ENCODE measurements at regions not wholly inside any gene's neighbourhood (a gene's known extent, or its start where the extent isn't known, plus 50 kb on each side); places are given as distances from the start of the nearest gene placed in this dataset.

- H3K4me3 Mint-ChIP-seq = no peak overlapping the region
- no peaks in the 10 kb centered on the region for H3K36me3 Mint-ChIP-seq (ENCODE audit: insufficient read depth)
- H3K9me3 Mint-ChIP-seq = no peaks in the 10 kb centered on the region
- peaks cover 9% of the 10 kb centered on the region for H3K27me3 Mint-ChIP-seq (ENCODE audit: low read depth)
- peak; percentile 84 to 91 for ATAC-seq
- DNase-seq = no peak
- peaks cover 26% of the 10 kb centered on the region for H3K4me1 Mint-ChIP-seq (ENCODE audit: low read depth)
These were observed 62.9 kb upstream of the XCR1 start for GRCh38 chr3:46090161-46090591.

DNA sequence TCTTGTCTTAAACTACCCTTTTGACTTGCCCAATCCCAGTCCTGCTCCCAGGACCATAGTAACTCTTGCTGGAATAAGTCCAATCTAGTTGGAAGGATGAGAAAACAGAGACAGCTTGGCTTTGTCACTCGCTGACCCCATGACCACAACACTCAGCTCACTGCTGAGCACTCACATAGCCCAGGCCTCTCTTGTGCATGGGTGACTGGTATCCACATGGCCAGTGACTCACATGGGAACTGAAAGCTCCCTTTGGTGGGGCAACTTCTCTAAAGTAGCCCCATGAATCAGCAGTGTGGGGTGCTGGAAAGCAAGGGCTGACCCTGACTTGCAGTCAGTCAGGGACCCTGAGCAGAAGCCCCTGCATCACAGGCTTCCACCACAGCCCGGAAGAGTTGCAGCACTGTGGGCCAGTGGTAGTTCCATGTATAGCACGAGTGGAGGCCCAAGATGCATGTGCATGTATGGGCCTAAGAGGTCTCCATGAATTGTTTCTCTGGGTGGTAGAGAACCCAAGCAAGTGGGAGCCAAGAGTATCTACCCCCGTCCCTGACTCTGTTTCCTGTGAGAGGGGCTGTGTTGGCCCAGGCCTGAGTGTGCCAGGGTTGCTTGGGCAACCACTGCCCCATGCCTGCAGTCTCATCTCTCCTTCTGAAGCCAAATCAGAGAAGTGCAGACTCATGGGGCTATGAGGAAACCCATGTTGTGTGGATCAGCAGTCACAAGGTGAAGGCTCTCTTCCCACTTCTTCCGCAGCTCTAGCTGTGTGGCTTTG, 62.1 kb upstream of the XCR1 start:
- ATAC-seq (peak; percentile 51 to 54), DNase-seq (no peak)
- Mint-ChIP-seq H3K9me3 (no peaks in the 10 kb centered on the region), H3K36me3 (ENCODE audit: insufficient read depth) (no peaks in the 10 kb centered on the region), H3K4me3 (no peak overlapping the region), H3K4me1 (ENCODE audit: low read depth) (peaks cover 26% of the 10 kb centered on the region), H3K27me3 (ENCODE audit: low read depth) (peaks cover 9% of the 10 kb centered on the region)

GRCh38 chr3:46087871-46088270, 60.6 kb upstream of the XCR1 start:
- H3K36me3 Mint-ChIP-seq (ENCODE audit: insufficient read depth) = no peaks in the 10 kb centered on the region
- peaks cover 21% of the 10 kb centered on the region for H3K4me1 Mint-ChIP-seq (ENCODE audit: low read depth)
- peaks cover 4% of the 10 kb centered on the region for H3K27me3 Mint-ChIP-seq (ENCODE audit: low read depth)
- DNase-seq (no peak), ATAC-seq (no peak)
- no peak overlapping the region for H3K4me3 Mint-ChIP-seq
- H3K9me3 Mint-ChIP-seq = no peaks in the 10 kb centered on the region

DNA sequence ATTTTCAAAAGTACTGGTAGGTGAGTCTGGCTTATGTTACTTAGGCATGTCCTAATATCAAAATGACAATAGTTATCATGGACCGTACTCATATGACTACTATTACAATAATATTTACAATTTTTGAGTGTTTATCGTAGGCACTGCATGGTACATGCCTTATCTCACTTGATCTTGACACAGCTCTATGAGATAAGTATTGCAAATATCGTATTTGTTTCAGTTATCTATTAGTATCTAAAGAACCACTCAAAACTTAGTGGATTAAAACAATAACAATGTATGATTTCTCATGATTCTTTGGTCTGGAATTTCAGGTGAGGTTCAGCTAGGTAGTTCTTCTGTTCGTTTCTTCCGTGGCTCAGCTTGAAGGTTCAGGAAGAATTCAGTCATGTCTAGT, 59.7 kb upstream of the XCR1 start:
- peaks cover 15% of the 10 kb centered on the region for H3K4me1 Mint-ChIP-seq (ENCODE audit: low read depth)
- H3K27me3 Mint-ChIP-seq (ENCODE audit: low read depth) = peaks cover 4% of the 10 kb centered on the region
- ATAC-seq (no peak), DNase-seq (no peak)
- no peaks in the 10 kb centered on the region for H3K9me3 Mint-ChIP-seq
- H3K36me3 Mint-ChIP-seq (ENCODE audit: insufficient read depth) = no peaks in the 10 kb centered on the region
- no peak overlapping the region for H3K4me3 Mint-ChIP-seq

- DNase-seq = no peak
- no peaks in the 10 kb centered on the region for H3K36me3 Mint-ChIP-seq (ENCODE audit: insufficient read depth)
- peaks cover 4% of the 10 kb centered on the region for H3K27me3 Mint-ChIP-seq (ENCODE audit: low read depth)
- ATAC-seq = no peak
- peaks cover 15% of the 10 kb centered on the region for H3K4me1 Mint-ChIP-seq (ENCODE audit: low read depth)
- no peak overlapping the region for H3K4me3 Mint-ChIP-seq
- no peaks in the 10 kb centered on the region for H3K9me3 Mint-ChIP-seq
These were observed 58.8 kb upstream of the XCR1 start for GRCh38 chr3:46086083-46086437.

- ATAC-seq (no peak), DNase-seq (no peak)
- Mint-ChIP-seq H3K4me3 (no peak overlapping the region), H3K36me3 (ENCODE audit: insufficient read depth) (no peaks in the 10 kb centered on the region), H3K27me3 (ENCODE audit: low read depth) (peaks cover 4% of the 10 kb centered on the region), H3K4me1 (ENCODE audit: low read depth) (peaks cover 15% of the 10 kb centered on the region), H3K9me3 (no peaks in the 10 kb centered on the region)
These were observed 58.3 kb upstream of the XCR1 start for GRCh38 chr3:46085421-46086082.

DNA sequence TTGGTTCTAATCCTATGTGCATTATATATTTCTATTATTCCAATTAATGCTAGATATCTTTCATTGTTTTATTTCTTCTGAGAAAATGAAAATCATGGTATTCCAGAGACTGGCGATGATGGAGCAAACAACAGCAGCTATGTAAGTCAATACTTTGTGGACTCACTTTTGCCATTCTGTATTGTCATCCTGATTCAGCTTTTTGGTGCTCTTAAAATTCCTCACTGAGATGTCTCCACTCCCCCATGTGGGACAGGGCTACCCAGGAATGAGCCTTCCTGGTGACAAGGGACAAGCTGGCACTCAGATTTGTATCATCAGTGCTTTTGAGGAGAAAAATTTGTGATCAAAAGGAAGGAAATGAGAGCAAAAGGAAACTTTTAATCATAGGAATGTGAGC, 56.7 kb upstream of the XCR1 start:
- no peak overlapping the region for H3K4me3 Mint-ChIP-seq
- no peaks in the 10 kb centered on the region for H3K36me3 Mint-ChIP-seq (ENCODE audit: insufficient read depth)
- H3K27me3 Mint-ChIP-seq (ENCODE audit: low read depth) = no peaks in the 10 kb centered on the region
- peaks cover 2% of the 10 kb centered on the region for H3K4me1 Mint-ChIP-seq (ENCODE audit: low read depth)
- ATAC-seq (no peak), DNase-seq (no peak)
- no peaks in the 10 kb centered on the region for H3K9me3 Mint-ChIP-seq

DNA sequence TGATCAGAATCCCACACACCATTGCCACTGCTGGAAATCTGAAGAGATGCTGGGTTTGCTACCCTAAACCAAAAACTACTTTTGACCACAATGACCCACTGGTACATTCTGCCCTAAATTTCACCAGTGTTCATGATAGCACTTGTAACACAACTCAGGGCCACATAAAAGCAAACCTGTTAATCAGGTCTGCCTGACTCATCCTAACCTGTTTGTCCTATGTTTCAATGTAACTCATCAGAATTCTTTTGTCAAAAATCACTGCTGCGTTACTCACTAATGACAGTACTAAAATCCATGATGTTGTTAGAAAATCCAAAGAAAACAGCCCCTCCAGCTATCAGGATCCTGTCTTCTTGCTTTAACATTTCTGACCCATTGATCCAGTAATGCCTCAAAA, 55.6 kb upstream of the XCR1 start:
- Mint-ChIP-seq H3K9me3 (no peaks in the 10 kb centered on the region), H3K4me3 (no peak overlapping the region), H3K36me3 (ENCODE audit: insufficient read depth) (no peaks in the 10 kb centered on the region), H3K4me1 (ENCODE audit: low read depth) (peaks cover 5% of the 10 kb centered on the region), H3K27me3 (ENCODE audit: low read depth) (no peaks in the 10 kb centered on the region)
- ATAC-seq (no peak), DNase-seq (no peak)

GRCh38 chr3:46082021-46082420, 54.7 kb upstream of the XCR1 start:
- Mint-ChIP-seq H3K4me1 (ENCODE audit: low read depth) (peaks cover 5% of the 10 kb centered on the region), H3K9me3 (no peaks in the 10 kb centered on the region), H3K36me3 (ENCODE audit: insufficient read depth) (no peaks in the 10 kb centered on the region), H3K4me3 (no peak overlapping the region), H3K27me3 (ENCODE audit: low read depth) (no peaks in the 10 kb centered on the region)
- no peak for DNase-seq
- ATAC-seq = no peak

DNA sequence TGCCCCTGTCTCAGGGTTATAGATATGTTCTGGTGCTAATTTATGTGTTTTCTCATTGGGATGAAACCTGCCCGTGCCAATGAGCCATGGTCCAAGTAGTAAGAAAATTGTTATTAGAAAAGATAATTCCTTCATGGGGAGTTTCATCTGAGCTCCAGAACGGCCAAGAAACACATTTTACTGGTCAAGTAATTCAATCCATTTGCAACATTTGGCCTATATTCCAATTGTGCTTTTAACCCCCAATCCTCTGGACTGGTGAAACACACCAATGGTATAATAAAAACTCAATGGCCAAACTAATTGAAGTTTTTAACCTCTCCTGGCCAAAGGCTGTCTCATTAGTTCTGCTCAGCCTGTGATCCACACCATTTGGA, 53.7 kb upstream of the XCR1 start:
- DNase-seq = no peak
- no peaks in the 10 kb centered on the region for H3K27me3 Mint-ChIP-seq (ENCODE audit: low read depth)
- no peak overlapping the region for H3K4me3 Mint-ChIP-seq
- no peaks in the 10 kb centered on the region for H3K9me3 Mint-ChIP-seq
- no peak for ATAC-seq
- peaks cover 5% of the 10 kb centered on the region for H3K4me1 Mint-ChIP-seq (ENCODE audit: low read depth)
- no peaks in the 10 kb centered on the region for H3K36me3 Mint-ChIP-seq (ENCODE audit: insufficient read depth)

DNA sequence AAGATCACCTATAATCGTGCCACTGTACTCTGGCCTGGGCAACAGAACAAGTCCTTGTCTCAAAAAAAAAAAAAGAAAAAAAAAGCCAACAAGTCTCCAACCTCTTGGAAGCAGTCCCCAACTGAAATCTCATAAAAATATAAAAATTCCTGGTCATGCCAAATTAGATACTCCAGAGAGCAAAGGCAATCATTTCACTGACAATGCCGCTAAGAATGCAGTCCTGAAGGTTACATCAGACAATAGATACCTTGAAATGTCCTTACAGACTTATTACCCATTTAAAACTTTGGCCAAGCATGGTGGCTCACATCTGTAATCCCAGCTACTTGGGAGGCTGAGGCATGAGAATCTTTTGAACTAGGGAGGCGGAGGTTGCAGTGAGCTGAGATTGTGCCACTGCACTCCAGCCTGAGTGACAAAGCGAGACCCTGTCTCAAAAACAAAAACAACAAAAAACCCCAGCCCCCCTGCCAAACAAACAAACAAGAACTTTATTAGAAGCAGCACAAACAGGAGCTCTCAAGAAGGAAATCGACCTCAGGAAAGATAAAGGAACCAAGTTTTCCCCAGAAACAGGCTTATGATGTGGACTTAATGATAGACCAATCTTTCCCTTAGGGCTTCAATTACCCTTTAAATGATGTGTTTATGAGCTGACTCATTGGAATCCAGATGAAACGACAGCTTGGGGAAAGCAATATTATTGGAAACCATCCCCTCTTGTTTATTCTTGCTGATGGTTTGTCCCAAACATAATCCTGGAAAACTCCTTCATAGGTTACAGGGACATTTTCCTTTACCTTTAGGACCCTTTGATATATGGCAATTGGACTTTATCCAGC, 53.1 kb upstream of the XCR1 start:
- Mint-ChIP-seq H3K4me3 (no peak overlapping the region), H3K4me1 (ENCODE audit: low read depth) (peaks cover 5% of the 10 kb centered on the region), H3K36me3 (ENCODE audit: insufficient read depth) (no peaks in the 10 kb centered on the region)

GRCh38 chr3:46078712-46079400, 51.6 kb upstream of the XCR1 start:
- Mint-ChIP-seq H3K27me3 (ENCODE audit: low read depth) (no peaks in the 10 kb centered on the region), H3K9me3 (no peaks in the 10 kb centered on the region), H3K4me3 (no peak overlapping the region), H3K4me1 (ENCODE audit: low read depth) (peaks cover 5% of the 10 kb centered on the region), H3K36me3 (ENCODE audit: insufficient read depth) (no peaks in the 10 kb centered on the region)
- peak; percentile 98 to 99 for ATAC-seq
- DNase-seq = peak; percentile 91

More for the DNA sequence above, 53.1 kb upstream of the XCR1 start:
- no peaks in the 10 kb centered on the region for H3K27me3 Mint-ChIP-seq (ENCODE audit: low read depth)
- ATAC-seq (no peak), DNase-seq (no peak)
- H3K9me3 Mint-ChIP-seq = no peaks in the 10 kb centered on the region

All from activated T-cell treated with anti-CD3 and anti-CD28 coated beads, Interleukin-2, amount 50 U/mL, for 4 hours (primary cell).